GM18511 (cell line): ENCODE measurements at regions not wholly inside any gene's neighbourhood (a gene's known extent, or its start where the extent isn't known, plus 50 kb on each side); places are given as distances from the start of the nearest gene placed in this dataset.

Experiments
- ATAC-seq: cut with Tn5 transposase; IDR thresholded peaks from one replicate; pipeline ENCODE4 v1.9.1; 2021; ENCODE audit warnings: mild to moderate bottlenecking, moderate library complexity; ENCODE audit not compliant: unreplicated experiment

GRCh38 chr1:163797816-163798215 lies 476.1 kb downstream of the NUF2 start:
- ATAC-seq = no peak

- ATAC-seq = no peak
Observed at GRCh38 chr1:163799190-163799805, 477.5 kb downstream of the NUF2 start.

GRCh38 chr1:163807331-163808049 lies 485.7 kb downstream of the NUF2 start:
- ATAC-seq = no peak

GRCh38 chr1:163813251-163813650 lies 491.5 kb downstream of the NUF2 start:
- ATAC-seq = no peak

- no peak for ATAC-seq
Observed at GRCh38 chr1:163820226-163820625, 498.5 kb downstream of the NUF2 start.

- no peak for ATAC-seq
Observed at GRCh38 chr1:163820766-163821165, 499.0 kb downstream of the NUF2 start.

- ATAC-seq = no peak
Observed at GRCh38 chr1:163821679-163822078, 499.9 kb downstream of the NUF2 start.

GRCh38 chr1:163823017-163823416 lies 501.3 kb downstream of the NUF2 start:
- ATAC-seq = no peak

GRCh38 chr1:163824006-163824405 lies 502.3 kb downstream of the NUF2 start:
- no peak for ATAC-seq

- no peak for ATAC-seq
Observed at GRCh38 chr1:163824490-163824889, 502.7 kb downstream of the NUF2 start.

GRCh38 chr1:163826500-163826899 lies 504.7 kb downstream of the NUF2 start:
- ATAC-seq = no peak

- ATAC-seq = peak; percentile 50
Observed at GRCh38 chr1:163834778-163835177, 513.0 kb downstream of the NUF2 start.

- no peak for ATAC-seq
Observed at GRCh38 chr1:163836481-163836880, 514.7 kb downstream of the NUF2 start.

- no peak for ATAC-seq
Observed at GRCh38 chr1:163837206-163837605, 515.5 kb downstream of the NUF2 start.

GRCh38 chr1:163842571-163842970 lies 520.8 kb downstream of the NUF2 start:
- ATAC-seq = no peak

GRCh38 chr1:163844459-163844858 lies 522.7 kb downstream of the NUF2 start:
- no peak for ATAC-seq

- no peak for ATAC-seq
Observed at GRCh38 chr1:163845279-163845678, 523.5 kb downstream of the NUF2 start.

- no peak for ATAC-seq
Observed at GRCh38 chr1:163863731-163864130, 542.0 kb downstream of the NUF2 start.

GRCh38 chr1:163864207-163864606 lies 542.5 kb downstream of the NUF2 start:
- ATAC-seq = no peak

- ATAC-seq = no peak
Observed at GRCh38 chr1:163866564-163866963, 544.8 kb downstream of the NUF2 start.

GRCh38 chr1:163870666-163871065 lies 548.9 kb downstream of the NUF2 start:
- no peak for ATAC-seq

- no peak for ATAC-seq
Observed at GRCh38 chr1:163872067-163872466, 550.3 kb downstream of the NUF2 start.

- ATAC-seq = no peak
Observed at GRCh38 chr1:163874070-163874469, 552.3 kb downstream of the NUF2 start.
